ENCODE measurements at regions not wholly inside any gene's neighbourhood (a gene's known extent, or its start where the extent isn't known, plus 50 kb on each side); places are given as distances from the start of the nearest gene placed in this dataset.
"Not testable (repeated sequence)": the region's sequence is repeated elsewhere in the genome, so short reads cannot be mapped to it uniquely, and the experiment has no call there.

DNA sequence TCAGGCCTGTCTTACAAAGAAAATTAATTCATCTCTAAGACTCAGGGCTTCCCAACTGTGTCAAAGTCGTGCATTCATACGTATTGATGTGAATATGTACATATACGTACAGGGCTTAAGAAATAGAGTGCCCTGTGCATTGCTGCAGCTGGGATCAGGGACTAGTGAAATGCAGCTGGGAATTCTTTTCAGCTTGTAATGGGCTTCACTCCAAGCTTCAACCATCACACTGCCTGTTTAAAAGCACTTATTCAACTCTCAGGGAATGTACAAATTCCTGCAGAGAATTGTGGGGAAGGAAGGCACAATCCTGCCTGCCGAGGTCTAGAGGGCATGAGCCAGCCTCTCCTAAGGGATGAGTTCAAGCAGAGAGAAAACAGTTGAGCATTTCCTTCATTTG, 59.6 kb upstream of the MAN2A1 start:
- no peak for DNase-seq

DNA sequence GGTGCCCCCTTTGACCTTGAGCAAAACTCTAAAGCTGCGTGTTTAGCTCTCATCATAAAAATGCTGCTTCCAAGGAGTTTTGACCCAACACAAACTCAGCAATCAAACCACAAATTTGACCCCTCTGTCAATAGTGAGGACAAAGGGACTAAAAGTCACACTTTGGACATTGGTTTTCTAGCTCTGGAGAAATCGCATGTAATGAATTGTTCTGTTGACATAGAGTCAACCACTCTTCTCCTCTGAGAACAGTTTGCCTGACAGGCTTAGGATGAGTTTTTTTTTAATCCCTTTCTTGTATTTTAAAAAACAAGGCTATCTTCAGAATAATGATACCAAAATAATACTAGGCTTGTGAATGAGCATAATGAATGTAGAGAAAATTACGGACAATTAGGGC, 61.1 kb upstream of the MAN2A1 start:
- no peak for DNase-seq

DNA sequence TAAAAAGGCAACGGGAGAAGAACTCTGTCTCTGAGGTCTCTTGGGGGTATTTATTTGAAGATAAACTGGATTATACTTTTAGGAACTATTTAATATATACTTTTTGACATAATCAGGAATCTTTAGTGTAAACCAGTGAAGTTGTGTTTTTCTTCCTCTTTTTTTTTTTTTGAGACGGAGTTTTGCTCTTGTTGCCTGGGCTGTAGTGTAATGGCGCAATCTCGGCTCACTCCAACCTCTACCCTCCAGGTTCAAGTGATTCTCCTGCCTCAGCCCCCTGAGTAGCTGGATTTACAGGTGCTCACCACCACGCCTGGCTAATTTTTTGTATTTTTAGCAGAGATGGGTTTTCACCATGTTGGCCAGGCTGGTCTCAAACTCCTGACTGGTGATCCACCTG, 68.5 kb upstream of the MAN2A1 start:
- DNase-seq: not testable (repeated sequence)

DNA sequence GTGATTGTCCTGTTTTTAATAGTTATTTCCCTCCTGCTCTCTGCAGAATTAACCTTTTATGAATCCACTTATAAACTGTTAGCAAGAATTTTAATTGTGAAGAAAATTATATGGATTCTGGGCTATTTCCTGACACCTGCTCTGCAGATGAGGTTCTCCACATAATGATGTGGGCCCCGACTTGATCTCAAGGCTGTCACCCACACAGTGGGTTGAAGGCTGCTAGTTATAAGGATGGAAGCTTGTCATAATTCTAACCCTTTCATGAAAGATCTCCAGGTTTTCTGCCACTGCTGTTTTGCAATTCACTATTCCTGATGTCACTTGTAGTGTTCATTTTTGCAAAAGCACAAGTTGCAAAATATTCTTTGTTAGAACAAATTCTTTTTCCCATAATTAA, 69.1 kb upstream of the MAN2A1 start:
- DNase-seq: no peak

DNA sequence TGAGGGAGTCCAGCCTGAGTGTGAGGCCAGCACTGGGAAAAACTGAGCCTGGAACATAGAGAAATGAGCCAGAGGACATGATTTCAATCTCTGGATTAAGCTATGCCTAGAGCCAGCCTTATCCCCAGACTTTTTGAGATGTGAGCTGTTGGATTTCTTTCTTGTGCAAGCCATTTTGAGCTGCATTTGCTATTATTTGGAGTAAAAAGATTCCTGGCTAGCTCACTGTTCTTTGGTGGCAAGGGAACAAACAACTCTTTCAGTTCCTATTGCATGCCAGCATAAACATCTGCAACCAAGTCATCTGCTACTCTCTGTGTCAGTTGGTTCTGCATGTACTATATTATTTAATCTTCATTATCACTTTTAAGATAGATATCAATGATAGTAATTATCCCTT, 70.1 kb upstream of the MAN2A1 start:
- DNase-seq: no peak

DNA sequence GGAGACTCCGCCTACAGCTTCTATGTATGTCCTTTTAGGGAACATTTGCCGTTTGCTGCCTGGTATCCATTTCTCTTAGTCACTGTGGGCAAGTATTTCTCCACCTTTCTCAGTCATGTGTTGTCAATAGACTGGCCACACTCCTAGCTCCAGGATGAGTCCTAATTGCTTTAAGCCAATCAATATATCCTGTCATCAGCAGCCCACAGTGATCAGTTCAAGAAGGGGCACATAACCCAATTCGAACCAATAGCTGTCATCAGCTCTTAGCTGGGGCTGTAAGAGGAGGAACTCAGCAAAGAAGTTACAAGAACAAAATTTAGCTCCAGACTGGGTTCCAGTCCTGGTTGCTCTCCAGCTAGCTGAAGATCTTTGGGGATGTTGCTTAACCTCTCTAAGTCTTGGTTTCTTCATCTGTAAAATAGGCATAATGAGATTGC, 70.7 kb upstream of the MAN2A1 start:
- no peak for DNase-seq

DNA sequence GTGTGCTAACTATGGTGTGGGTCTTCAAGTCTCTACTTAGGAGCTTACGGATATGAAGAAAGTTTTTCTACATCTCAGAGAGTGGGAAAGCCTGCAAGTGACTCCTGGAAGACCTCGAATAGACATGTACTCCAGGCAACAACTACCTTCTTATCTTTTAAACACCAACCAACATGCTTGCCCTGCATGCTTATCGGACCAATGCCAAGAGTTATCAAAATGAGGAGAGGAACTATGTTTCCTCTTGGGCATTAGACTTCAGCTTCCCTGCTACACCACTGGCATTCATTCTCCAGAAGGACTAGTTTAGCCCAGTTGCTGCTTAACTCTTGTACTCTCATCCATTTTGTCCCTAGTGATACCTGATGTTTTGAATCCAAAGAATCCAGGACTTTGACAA, 74.7 kb upstream of the MAN2A1 start:
- DNase-seq: no peak

DNA sequence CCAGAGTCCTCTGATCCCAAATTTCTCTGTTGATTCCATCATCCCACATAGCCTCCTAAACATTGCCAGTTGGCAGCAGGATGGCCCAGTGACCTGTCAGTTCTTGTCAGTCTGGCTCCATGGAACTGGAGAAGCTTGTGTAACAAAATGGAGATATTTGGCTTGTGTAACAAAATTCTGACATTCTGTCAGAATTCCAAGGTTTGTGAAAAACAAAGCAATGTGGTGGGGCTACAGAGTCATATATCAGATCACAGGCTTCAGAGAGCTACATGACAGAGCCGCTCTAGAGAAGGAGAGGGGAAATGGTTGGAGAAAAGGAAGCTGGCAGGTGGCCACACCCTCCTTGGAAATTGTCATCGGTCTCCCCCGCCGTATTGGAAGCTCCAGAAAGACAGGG, 75.4 kb upstream of the MAN2A1 start:
- DNase-seq: no peak

DNA sequence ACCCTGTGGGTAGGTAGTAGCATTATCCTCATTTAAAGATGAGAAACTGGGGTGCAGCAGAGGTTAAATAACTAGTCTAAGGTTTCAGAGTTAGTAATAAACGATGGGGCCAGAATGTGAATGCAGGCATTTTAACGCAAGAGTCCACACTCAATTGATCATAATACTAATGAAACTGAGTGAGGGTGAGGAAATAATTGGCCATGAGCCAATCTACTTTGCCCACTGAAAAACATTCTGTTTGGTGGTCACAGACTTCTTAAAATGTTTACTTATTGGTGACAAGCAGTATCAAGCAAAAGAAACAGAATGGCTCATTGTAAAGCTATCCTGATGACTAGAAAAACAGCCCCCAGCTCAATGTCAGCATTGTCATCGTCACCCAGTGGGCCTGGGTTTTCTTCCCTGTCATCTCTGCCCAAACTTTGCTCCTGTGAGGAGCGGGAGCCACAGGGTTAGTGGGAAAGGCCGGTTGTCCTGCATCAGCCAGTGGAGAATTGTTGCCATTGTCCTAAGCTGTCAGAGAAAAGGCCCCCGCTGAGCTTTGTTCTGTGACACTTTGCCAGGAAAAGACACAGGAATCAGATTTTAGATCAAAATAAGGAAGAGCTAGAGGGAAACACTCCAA, 77.3 kb upstream of the MAN2A1 start:
- no peak for DNase-seq

DNA sequence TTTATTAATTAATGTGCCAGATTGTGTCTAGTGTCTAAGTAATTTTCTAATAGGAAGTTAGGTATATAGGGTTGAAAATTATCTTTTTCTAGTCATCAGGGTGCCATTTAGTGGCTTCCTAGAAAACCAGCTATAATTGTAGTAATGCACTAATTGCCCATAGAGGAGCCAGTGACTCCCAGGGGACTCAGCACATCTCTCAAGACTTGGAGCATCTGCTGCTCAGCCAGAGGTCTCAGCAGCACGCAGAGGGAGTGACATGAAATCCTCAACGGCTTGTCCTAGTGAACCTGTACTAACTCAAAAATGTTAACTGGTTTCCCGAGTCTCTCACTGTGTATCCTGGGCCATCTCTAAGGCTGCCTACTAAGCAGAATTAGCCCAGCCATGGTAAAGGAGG, 78.2 kb upstream of the MAN2A1 start:
- DNase-seq: no peak

DNA sequence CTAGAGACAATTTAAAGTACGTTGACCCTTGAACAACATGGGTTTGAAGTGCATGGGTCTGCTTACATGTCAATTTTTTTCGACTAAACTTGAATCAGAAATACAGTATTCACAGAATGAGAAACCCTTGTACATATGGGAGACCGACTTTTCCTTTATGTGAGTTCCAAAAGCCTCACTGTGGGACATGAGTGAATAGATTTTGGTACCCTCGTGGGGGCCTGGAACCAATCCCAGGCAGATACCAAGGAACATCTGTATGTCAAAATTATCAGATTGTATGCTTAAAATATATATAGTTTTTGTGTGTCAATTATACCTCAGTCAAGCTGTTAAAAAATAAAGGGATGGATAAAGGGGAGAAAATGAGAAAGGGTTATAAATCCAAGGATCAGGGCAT, 78.7 kb upstream of the MAN2A1 start:
- no peak for DNase-seq

DNA sequence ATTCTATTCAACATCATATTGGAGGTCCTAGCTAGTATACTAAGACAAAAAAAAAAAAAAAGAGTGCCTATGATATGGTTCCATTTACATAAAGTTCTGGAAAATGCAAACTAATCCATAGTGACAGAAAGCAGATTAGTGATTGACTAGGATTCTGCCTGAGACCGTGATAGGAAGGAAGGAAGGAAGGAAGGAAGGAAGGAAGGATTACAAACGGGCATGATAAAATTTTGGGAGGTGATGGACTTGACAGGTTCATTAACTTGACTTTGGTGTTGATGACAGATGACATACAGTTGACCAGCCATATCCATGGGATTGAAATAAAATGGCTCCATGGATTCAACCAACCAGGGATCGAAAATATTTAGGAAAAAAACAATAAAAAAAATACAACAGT, 79.1 kb upstream of the MAN2A1 start:
- no peak for DNase-seq

DNA sequence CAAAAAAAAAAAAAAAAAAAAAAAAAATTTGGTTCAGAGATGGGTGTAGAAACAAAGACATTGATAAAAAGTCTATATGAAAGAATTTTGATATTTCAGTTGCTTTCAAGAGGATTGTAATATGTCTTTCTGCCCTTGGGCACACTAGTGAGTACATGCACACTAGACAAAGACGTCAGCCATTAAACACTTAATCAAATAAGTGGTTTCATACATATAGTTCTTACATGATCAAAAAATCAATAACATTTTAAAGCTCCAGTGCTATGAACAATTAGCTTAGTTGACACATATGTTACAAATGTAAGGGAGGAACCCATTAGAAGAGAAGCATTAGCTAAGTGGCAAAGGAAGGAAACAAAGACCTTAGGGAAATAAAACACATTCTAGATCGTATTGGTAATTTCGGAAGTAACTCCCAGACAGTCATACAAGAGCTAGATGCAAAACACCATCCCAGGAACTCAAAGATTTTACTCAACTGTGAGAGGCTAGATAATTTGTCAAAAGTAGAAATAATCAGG, 84.5 kb upstream of the MAN2A1 start:
- no peak for DNase-seq

DNA sequence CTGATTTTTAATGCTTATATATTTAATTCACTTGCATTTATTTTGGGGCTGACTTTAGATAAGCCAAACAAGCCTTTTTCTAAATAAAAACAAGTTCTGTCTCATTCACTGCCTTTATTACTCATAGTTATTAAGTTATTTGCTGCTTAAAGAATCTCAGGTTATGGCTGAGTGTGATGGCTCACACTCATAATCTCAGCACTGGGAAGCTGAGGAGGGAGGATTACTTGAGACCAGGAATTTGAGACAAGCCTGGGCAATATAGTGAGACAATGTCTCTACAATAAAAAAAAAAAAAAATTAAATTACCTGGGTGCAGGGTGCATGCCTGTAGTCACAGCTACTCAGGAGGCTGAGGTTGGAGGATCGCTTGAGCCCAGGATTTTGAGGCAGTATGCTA, 85.0 kb upstream of the MAN2A1 start:
- DNase-seq: no peak

DNA sequence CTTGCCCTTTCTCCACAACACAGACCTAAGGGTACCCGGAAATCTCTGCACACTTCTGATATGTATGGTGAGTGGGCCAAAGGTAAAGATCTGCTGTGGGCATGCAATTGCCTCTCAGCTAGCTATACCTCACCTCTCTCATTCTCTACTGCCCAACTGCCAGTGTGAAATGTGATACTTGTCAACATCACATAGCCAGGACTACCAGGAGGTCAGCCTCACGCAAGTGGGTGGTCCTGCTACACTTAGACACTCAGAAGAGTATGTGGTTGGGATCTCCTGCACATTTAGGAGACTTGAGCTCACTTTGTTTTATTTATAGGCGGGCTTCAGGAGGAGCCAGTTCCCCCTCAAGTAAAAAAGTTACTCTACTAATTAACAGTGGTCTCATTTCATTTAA, 88.0 kb upstream of the MAN2A1 start:
- DNase-seq: no peak

DNA sequence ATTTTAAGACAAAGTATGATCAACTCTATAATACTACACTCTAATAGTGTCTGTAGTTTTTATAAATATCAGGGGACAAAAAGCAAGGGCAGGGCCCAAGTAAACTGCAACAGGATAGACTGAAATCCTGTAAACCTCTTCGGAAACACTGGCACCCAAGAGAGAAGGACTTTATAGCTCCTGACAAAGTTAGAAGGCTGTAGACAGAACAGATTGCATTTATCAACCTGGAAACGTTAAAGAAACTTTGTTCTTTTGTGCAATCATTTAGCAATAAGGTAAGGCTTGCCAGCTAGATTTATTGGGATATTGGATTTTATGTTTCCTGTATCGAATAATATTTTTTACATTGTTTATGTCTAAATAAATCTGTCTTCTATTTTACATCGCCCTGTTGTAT, 91.8 kb upstream of the MAN2A1 start:
- no peak for DNase-seq

DNA sequence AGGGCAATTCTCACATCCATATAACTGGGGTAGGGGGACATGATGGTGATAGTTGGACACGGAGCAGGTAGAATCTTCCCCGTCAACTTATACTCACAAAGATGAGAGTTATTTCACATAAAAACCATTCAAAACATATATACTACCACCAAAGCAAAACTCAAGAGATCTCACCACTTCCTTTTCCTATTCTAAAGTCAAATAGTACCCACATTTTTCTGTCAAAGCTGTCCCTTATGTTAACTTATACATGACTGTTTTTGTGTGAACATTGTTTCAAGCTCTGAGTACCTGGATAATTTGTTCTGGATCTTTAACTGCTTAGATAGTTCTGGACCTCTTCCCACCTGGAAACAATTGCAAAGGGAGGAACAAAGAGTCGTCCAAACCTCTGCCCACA, 95.5 kb upstream of the MAN2A1 start:
- DNase-seq: no peak

DNA sequence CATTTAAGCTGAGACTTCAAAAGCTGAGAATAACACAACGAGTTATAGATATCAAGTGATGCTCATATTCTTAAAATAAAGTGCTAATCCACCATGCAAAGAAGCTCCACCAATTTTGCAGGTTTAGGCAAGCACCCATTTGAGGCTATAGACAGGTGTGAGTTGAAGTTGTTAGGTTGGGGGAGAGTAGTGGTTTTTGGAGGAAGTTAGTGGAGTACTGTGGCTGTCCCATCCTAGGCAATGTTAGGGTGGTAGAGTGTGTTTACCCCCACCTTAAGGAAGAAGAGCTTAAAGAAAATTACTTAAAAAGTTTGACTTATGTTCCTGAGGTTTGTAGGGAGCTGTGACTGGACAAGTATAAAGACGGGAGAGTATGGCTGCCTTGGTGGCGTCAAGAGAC, 98.9 kb upstream of the MAN2A1 start:
- DNase-seq: no peak

DNA sequence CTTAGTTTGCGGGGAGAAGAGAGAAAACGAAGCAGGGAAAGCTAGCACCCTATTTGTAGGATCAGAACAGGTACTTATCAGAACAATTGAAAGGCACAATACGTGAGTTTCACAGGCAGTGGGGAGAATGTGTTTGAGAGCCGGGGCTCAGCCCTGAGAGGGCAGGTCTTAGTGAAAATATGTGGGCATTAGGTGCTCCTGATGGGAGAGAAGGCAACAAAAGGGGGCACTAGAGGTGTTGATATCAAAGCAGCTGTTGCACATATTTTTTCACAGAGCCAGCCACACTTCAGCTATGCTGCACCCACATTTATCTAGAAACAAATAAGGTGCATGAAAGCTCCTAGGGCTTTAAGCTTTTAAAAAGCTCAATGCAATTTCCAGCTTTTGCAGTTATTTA, 99.7 kb upstream of the MAN2A1 start:
- no peak for DNase-seq

DNA sequence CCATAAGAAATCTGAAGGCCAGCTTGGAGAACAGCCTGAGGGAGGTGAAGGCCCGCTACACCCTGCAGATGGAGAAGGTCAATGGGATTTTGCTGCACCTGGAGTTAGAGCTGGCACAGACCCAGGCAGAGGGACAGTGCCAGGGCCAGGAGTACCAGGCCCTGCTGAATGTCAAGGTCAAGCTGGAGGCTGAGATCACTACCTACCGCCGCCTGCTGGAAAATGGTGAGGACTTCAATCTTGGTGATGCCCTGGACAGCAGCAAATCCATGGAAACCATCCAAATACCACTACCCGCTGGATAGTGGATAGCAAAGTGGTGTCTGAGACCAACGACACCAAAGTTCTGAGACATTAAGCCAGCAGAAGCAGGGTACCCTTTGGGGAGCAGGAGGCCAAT, 100.5 kb upstream of the MAN2A1 start:
- no peak for DNase-seq

DNA sequence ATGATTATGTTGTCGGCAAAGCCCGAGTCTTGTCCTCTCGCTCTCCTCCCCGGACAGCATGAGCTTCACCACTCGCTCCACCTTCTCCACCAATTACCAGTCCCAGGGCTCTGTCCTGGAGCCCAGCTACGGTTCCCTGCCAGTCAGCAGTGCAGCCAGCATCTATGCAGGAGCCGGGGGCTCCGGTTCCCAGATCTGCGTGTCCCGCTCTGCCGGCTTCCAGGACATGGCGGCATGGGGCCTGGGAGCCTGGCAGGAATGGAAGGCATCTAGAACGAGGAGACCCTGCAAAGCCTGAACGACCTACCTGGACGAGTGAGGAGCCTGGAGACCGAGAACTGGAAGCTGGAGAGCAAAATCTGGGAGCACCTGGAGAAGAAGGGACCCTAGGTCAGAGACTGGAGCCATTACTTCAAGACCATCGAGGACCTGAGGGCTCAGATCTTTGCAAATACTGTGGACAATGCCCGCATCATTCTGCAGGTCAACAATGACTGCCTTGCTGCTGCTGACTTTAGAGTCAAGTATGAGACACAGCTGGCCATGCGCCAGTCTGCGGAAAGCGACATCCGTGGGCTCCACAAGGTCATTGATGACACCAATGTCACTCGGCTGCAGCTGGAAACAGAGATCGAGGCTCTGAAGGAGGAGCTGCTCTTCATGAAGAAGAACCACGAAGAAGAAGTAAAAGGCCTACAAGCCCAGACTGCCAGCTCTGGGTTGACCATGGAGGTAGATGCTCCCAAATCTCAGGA, 101.3 kb upstream of the MAN2A1 start:
- no peak for DNase-seq

DNA sequence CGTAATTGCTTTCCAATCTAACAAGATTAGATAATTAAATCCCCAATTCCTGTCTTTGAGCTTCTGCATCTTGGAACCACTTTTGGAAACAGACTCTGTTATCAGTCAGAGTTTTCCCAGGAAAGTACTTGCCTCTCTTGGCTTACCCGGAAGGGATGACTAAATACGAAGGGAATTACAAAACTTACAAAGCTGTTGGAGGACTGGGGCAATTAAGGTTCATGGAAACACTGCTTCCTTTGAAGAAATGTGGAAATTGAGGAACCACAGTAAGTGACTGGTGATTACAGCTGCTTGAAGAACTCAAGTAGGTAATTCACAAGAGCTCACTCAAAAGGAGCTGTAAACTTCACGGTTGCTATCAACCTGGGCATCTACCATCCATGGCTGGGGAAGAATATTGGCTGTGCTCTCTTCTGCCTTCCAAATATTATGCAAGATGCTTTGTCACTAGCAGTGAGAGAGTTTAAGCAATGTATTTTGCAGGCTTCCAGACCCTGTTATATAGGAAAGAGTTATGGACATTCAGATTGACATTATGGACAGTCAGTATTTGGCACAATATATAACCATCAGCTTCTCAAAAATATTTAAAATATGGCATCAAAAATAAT, 104.6 kb upstream of the MAN2A1 start:
- DNase-seq: no peak

DNA sequence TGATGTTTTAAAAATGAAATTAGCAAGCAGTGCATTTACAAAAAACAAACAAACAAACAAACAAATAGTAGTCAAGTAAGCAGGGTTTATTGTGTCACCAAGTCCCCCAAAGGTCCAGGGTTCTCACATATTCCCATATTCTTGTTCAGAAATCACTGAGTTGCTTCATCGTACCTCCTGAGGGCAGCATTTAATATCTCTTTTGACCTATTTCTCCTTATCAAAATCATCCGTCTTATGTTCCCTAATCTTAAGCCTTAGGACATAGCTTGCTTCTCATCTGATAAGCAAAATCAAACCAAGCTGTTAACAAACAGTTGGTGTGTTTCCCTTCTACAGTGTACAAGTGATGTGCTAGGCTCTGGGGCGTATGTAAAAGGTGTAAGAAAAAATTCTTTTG, 109.5 kb upstream of the MAN2A1 start:
- no peak for DNase-seq

DNA sequence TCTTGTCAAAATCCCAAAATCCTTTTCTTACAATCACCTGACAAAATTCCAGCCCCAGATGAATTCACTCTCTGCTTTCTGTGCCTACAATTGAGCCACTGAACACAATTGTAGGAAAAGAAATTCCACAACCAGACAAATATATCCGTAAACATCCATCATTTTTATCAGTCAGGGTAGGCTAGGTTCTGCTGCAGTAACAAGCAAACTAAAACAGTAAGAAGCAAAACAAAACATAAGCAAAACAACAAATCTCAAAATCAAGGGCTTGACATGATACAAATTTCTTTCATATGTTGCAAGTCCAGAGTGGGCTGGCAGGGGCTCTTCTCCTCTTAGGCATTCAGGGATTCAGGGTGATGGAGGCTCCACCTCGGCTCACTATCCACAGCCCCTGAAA, 114.2 kb upstream of the MAN2A1 start:
- DNase-seq: no peak
